ENCODE measurements at regions not wholly inside any gene's neighbourhood (a gene's known extent, or its start where the extent isn't known, plus 50 kb on each side); places are given as distances from the start of the nearest gene placed in this dataset.

- TF ChIP-seq BHLHE40 (IDR thresholded peaks at IDR 0.05; ENCODE audit: borderline replicate concordance) (no peak), SP1 (IDR thresholded peaks at IDR 0.05) (no peak), FOXM1 (IDR thresholded peaks at IDR 0.05; ENCODE audit: borderline replicate concordance) (no peak), ELF4 (IDR thresholded peaks at IDR 0.05) (no peak), TARDBP (IDR thresholded peaks at IDR 0.05) (no peak), HDGF (IDR thresholded peaks at IDR 0.05; ENCODE audit: borderline replicate concordance) (no peak), FOXA1 (IDR thresholded peaks at IDR 0.05) (no peak), FOXK2 (IDR thresholded peaks at IDR 0.05) (no peak)
Observed at GRCh38 chr11:80194016-80194415, 753.2 kb upstream of the TENM4 start.
